HG03565 (cell line): ENCODE measurements at regions not wholly inside any gene's neighbourhood (a gene's known extent, or its start where the extent isn't known, plus 50 kb on each side); places are given as distances from the start of the nearest gene placed in this dataset.

ENCODE experiments used
- ATAC-seq: cut with Tn5 transposase; IDR thresholded peaks from one replicate; pipeline ENCODE4 v1.9.1; 2021; ENCODE audit warnings: mild to moderate bottlenecking, moderate library complexity; ENCODE audit not compliant: unreplicated experiment

DNA sequence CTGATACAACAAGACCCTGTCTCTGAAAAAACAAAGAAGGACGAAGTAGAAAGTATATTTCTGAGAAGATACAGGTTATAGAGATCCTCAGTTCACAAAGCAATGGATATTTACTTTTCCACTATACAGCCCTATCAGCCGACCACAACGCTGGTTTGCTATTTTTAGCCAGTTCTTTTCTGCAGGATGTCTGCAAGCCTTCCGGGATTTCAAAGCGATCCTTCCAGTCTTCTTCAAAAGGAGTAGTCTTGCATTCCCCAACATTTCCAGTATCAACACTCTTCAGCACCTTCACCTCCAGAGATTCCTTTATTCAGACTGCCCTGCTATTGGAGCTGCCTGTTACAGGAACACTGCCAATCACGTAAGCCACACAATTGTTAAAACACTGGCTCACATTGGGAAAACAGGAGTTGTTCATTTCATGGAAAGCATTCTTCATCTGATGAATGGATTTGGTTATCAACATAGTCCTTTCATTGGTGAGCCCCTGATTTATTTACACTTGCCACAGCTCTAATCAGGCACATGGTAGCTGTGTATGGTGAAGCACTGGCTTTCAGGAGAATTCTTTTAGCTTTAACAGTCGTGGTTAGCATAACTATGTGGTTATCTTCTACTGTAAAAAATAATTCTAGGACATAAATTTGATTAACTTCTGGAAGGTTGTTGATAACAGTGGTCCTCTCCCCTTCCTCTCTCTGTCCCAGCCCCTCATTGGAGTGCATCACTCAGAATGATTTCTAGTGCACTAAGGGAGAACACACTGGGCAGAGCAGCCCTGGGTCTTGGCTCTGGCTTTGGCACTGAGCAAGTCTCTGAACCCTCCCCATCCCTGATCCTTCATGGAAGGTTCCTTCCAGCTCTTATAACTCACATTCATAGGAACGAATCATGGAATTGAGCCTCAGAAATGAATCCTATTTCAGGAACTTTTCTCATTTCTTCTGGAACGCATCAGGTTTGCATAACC, 109.9 kb upstream of the SORBS2 start:
- no peak for ATAC-seq

DNA sequence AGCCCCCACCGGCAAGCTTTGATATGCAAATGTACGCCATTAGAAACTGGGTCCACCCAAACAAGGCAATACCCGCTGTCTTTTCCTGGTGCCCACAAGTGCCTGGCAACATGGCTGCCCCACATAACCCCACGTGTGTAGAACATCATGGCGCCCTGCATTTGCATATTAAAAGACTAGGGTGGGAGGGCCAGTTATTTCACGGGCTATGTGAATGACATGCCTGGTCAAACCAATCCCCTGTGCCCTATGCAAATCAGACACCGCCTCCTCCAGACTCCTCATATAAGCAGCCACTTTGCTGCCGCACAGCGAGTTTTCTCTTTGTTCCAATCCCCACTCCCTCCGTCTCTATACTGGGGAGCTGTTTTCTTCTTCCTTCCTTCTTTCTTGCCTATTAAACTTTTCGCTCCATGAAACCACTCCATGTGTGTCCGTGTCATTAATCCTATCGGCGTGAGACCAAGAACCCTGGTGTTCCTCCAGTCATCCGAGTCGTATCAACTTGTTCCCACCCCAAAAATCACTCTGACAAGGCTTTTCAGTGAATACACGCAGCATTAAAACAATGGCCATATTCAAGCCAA, 112.6 kb upstream of the SORBS2 start:
- ATAC-seq: no peak

DNA sequence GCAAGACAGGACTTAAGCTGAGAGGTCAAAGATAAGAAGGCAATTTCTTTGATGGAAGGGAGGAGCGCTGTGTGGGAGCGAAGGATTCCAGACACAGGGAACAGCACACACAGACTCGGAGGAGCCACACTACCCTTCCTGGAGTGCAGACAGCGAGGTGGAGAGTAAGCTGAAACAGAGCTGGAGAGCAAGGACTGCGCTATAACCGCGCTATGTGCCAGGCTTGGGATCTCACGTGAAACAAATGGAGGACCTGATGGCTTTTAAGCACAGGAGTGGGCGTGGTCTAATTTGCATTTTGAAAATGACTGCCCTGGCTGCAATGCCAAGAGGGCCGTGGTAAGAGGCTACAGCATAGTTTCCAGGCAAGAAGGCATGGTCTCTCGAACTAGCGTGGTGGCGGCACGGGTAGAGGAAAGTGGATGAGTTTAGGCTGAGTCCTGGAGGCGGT, 113.9 kb upstream of the SORBS2 start:
- no peak for ATAC-seq

GRCh38 chr4:185931375-185931774, 119.4 kb upstream of the SORBS2 start:
- ATAC-seq: no peak

- ATAC-seq: no peak
Measured at GRCh38 chr4:185931986-185932385, 120.0 kb upstream of the SORBS2 start.

GRCh38 chr4:185932491-185932890, 120.5 kb upstream of the SORBS2 start:
- ATAC-seq: no peak

- ATAC-seq: no peak
Measured at GRCh38 chr4:185933078-185933581, 121.1 kb upstream of the SORBS2 start.

DNA sequence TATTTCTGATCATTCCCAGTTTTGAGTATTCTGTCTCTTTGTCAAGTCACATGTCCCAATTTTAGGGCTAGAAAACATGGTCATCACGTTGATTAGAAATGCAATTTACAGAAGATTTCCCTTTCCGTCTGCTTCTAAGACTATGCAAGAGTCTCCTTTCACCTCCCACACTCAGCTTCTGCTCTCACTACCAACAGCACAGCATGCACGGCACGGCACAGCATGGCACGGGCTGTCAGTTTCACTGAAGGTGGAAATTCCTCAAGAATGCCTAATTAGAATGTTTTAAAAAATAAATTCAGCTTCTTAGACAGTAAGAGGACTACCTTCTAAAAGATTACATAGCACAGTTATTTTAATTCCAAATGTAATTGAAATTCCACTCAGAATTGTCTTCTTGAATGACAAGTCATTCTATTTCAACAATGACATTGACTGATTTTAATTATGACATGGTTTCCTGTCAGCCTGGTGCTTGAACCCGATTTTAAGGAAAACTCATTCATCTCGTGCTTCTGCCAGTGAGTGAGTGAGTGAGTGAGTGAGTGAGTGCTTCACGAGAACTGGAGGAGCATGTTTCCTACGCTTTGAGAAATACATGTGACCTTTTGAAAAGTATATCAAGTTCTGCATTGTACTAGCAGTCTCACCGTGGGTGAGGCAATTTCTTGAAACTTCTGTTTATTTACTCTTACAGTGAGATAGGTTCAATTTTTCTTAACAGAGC, 124.8 kb upstream of the SORBS2 start:
- no peak for ATAC-seq

- no peak for ATAC-seq
Measured at GRCh38 chr4:185938654-185939053, 126.7 kb upstream of the SORBS2 start.

- no peak for ATAC-seq
Measured at GRCh38 chr4:185941461-185941860, 127.5 kb upstream of the TLR3 start.

GRCh38 chr4:185945252-185945651, 123.7 kb upstream of the TLR3 start:
- no peak for ATAC-seq

- no peak for ATAC-seq
Measured at GRCh38 chr4:185945906-185946305, 123.0 kb upstream of the TLR3 start.

DNA sequence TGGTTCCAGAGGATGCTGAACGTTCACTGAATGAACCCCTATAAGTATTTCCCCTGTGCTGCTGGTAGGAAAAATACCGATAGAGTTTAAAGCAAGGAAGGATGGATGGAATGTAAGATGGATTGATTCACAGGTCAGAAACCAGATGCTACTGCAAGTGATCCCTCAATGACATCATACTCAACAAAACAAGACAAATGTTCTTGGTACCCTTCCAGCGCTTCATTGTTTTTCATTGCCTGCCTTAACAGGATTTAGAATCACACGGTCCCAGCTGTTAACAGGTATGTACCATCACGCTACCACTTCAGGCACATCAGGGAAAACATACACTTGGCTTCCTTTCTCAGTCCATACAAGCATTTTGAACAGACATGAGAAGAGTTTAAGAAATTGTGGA, 118.1 kb upstream of the TLR3 start:
- no peak for ATAC-seq

DNA sequence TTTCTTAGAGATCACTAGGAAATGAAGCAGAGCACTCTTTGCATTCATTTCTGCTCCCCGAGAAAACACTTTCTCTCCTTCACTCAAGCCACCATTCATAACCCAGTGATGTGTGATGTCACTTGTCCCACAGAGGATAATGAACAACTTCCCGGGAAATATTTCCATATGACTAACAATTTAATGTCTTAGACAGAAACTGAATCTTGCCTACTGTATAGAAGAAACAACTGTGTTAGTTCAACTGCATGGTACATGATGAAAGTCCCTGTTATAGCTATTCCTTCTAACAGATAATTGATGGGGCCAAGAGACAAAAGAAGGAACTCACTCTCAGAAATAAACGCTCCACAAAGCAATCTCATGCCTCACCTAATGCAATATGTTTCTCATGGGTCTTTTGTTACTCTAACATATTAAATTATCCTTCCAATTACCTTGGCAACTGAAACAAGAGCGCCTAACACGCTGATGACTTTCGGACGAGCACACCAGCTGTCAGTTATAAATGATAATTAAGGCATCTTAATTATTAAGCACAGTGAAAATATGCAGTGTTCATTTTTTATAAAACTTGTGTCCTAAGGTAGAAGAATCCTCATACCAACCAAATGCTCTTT, 113.7 kb upstream of the TLR3 start:
- ATAC-seq: no peak

DNA sequence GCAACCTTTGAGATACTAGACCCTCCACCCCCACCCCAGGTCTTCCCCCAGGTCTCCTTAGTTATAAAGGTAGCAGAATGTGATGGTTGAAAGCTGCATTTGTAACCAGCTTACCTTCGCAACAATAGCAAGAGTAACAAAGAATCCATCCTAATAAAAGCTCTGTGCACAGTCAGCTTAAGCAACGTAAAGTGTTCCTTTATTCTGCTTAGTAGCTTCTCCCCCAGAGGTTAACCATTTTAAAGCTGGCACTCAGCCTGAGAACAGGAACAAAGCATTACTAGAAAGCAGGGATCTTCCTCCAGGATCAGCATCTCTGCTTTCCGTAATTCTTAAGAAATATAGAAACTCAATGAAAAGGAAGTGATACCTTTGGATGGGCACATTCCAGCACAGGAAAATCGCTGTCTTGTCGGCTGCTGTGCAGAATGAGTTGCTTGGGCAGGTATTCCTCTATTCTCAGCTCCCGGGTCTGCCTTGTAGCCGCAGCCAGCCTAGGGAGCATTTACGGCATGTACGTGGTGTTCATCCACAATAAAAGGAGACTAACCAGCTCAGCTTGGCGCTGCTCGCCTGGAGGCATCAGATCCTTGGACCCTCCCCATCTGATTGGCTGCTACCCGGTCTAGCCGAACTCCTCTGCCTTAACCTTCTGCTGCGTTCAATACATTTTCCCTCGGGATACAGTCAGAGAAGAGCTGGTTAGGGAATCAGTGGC, 113.0 kb upstream of the TLR3 start:
- ATAC-seq: no peak

GRCh38 chr4:185956544-185956940, 112.4 kb upstream of the TLR3 start:
- ATAC-seq: no peak

DNA sequence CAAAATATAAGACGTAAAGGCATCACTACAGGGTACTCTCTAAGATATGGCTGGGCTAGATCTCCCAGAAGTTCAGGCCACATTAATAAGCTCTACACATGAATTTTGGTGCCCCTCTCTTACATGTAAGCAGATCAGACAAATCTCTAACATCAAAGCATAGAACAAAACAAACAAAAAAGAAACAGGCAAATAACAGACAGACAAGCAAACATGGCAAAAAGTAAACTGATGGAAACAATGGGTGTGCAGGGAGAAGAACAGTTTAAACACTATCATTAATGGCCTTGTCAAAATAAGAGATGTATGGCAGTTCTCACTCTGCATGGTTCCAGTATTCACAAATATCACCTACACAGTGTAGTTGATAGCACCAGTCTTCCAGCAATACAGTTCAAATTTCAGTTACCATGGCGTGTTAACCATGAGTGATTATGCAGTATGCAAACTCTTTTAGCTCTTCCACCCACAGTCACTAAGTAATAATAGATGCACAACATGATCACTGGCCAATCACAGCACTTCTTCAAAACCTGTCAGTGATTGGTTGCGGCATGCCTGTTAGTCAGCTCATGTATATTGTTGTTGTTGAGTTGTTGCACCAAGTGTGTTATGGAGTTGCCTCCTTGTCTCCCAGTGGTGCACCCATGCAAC, 110.7 kb upstream of the TLR3 start:
- no peak for ATAC-seq

GRCh38 chr4:185965426-185966384, 103.3 kb upstream of the TLR3 start:
- ATAC-seq: peak; percentile 84

- ATAC-seq: no peak
Measured at GRCh38 chr4:185966549-185966948, 102.4 kb upstream of the TLR3 start.
